A549 (cell line): ENCODE measurements at regions not wholly inside any gene's neighbourhood (a gene's known extent, or its start where the extent isn't known, plus 50 kb on each side); places are given as distances from the start of the nearest gene placed in this dataset.

Source experiments
- ATAC-seq, 2 experiments: fragments of 200-7000 bp in 1 of 2; fragments of >200 bp in 1 of 2; cut with Nextera tagmentation in 1 of 2; cut with Tn5 transposase in 1 of 2; 3 replicates each; pipeline versions ENCODE4 v1.8.0 to v1.9.1; 2018 to 2020; ENCODE audit warnings: mild to moderate bottlenecking in 1 of 2, moderate library complexity in 1 of 2
- CTCF ChIA-PET: fragments of 300-600 bp; sonication (Branson Sonifier 250); formaldehyde crosslinking; extraction: SDS; loops from one replicate; lab custom pipeline; 2021; ENCODE audit warnings: antibody characterized with exemption, inconsistent platforms; lab: Yijun Ruan, JAX
- POLR2A ChIA-PET: fragments of 350-600 bp; formaldehyde crosslinking; extraction: SDS; loops from one replicate; lab custom pipeline; 2021; ENCODE audit warnings: antibody characterized with exemption, inconsistent platforms; lab: Yijun Ruan, JAX
- DNase-seq, 2 experiments: peaks; one replicate each; pipeline versions ENCODE4 v3.0.0 to v3.0.0-alpha.2; 2011 to 2016; ENCODE audit warnings: low read depth in 1 of 2, low spot score in 1 of 2
- FAIRE-seq: peaks from 2 replicates; lab custom pipeline; 2011; peaks lifted over from hg19 to GRCh38; lab: Jason Lieb, UNC
- H3K27ac ChIP-seq, 2 experiments: fragments of >200 bp; sonication (Bioruptor Twin); formaldehyde crosslinking; 3 replicates each; pipeline ENCODE4 v1.5.1; 2016 to 2017
- H3K4me1 ChIP-seq: fragments of >200 bp; sonication (Bioruptor Twin); formaldehyde crosslinking; 3 replicates; pipeline ENCODE4 v1.6.1; 2016
- H3K4me2 ChIP-seq: fragments of >200 bp; sonication (Bioruptor Twin); formaldehyde crosslinking; 3 replicates; pipeline ENCODE4 v1.6.1; 2016
- H3K4me3 ChIP-seq: fragments of >200 bp; sonication (Bioruptor Twin); formaldehyde crosslinking; 3 replicates; pipeline ENCODE4 v1.5.1; 2016
- H3K9me3 ChIP-seq: fragments of >200 bp; sonication (Bioruptor Twin); formaldehyde crosslinking; 3 replicates; pipeline ENCODE4 v1.6.1; 2016
- BCL3 ChIP-seq: fragments of >200 bp; sonication (Bioruptor Twin); formaldehyde crosslinking; IDR thresholded peaks from 3 replicates; pipeline ENCODE4 v1.6.1; 2016
- BHLHE40 ChIP-seq: IDR thresholded peaks from 2 replicates; pipeline ENCODE4 v1.6.1; 2012; ENCODE audit warnings: low read depth, low read length, inconsistent platforms
- CBX2 ChIP-seq: fragments of 200-600 bp; sonication (generic); IDR thresholded peaks from 2 replicates; pipeline ENCODE4 v1.6.1; 2016; ENCODE audit warnings: low read depth, mild to moderate bottlenecking, borderline replicate concordance
- CEBPB ChIP-seq, 2 experiments: fragments of >200 bp in 1 of 2; sonication (Bioruptor Twin) in 1 of 2; formaldehyde crosslinking in 1 of 2; IDR thresholded peaks; 2 replicates each; pipeline ENCODE4 v1.6.1; 2012 to 2016
- EHMT2 ChIP-seq: fragments of 200-600 bp; sonication (generic); IDR thresholded peaks from 2 replicates; pipeline ENCODE4 v1.6.1; 2016; ENCODE audit warnings: antibody characterized with exemption, low read depth, mild to moderate bottlenecking, moderate library complexity
- ESRRA ChIP-seq: fragments of 150-350 bp; IDR thresholded peaks from 2 replicates; pipeline ENCODE4 v1.6.1; 2014; ENCODE audit warnings: mild to moderate bottlenecking, low read length, borderline replicate concordance
- FOSB ChIP-seq: fragments of 250-450 bp; sonication (Bioruptor Pico); IDR thresholded peaks from 2 replicates; pipeline ENCODE4 v1.5.0; 2020; ENCODE audit warnings: mild to moderate bottlenecking, moderate library complexity
- HDAC2 ChIP-seq: fragments of 200-600 bp; sonication (generic); IDR thresholded peaks from 2 replicates; pipeline ENCODE4 v1.6.1; 2016
- HES2 ChIP-seq: fragments of >200 bp; sonication (Bioruptor Twin); formaldehyde crosslinking; IDR thresholded peaks from 2 replicates; pipeline ENCODE4 v1.6.1; 2016
- HOXB13 ChIP-seq: fragments of 250-450 bp; sonication (Bioruptor Pico); IDR thresholded peaks from 2 replicates; pipeline ENCODE4 v1.5.0; 2020; ENCODE audit warnings: low read depth, mild to moderate bottlenecking, moderate library complexity
- JUNB ChIP-seq: fragments of >200 bp; sonication (Bioruptor Twin); formaldehyde crosslinking; IDR thresholded peaks from 2 replicates; pipeline ENCODE4 v1.6.1; 2016
- KDM5A ChIP-seq: fragments of 200-600 bp; sonication (generic); IDR thresholded peaks from 2 replicates; pipeline ENCODE4 v1.6.1; 2016; ENCODE audit warnings: antibody characterized with exemption, mild to moderate bottlenecking
- MAFK ChIP-seq: fragments of 450-650 bp; IDR thresholded peaks from 2 replicates; pipeline ENCODE4 v1.6.1; 2014; ENCODE audit not compliant: partially characterized antibody
- MAX ChIP-seq: IDR thresholded peaks from 2 replicates; pipeline ENCODE4 v1.6.1; 2012
- MYC ChIP-seq: IDR thresholded peaks from 2 replicates; pipeline ENCODE4 v1.6.1; 2012; ENCODE audit warnings: mild to moderate bottlenecking, inconsistent platforms, low read length, improper control_type of control experiment, borderline replicate concordance
- PBX3 ChIP-seq: IDR thresholded peaks from 2 replicates; pipeline ENCODE4 v1.6.1; 2012
- POLR2AphosphoS2 ChIP-seq: conservative IDR thresholded peaks from 2 replicates; pipeline ENCODE4 v1.6.1; 2012; ENCODE audit warnings: low read length, improper control_type of control experiment, inconsistent platforms
- RCOR1 ChIP-seq: fragments of 150-350 bp; IDR thresholded peaks from 2 replicates; pipeline ENCODE4 v1.6.1; 2014; ENCODE audit warnings: antibody characterized with exemption, low read length, low read depth
- ZC3H11A ChIP-seq: fragments of 450-650 bp; IDR thresholded peaks from 2 replicates; pipeline ENCODE4 v1.6.1; 2014; ENCODE audit warnings: antibody characterized with exemption, mild to moderate bottlenecking
- ZFP36 ChIP-seq: fragments of 450-650 bp; IDR thresholded peaks from 2 replicates; pipeline ENCODE4 v1.6.1; 2014; ENCODE audit warnings: borderline replicate concordance; ENCODE audit not compliant: partially characterized antibody
- WGBS: methylation state at CpG from one replicate; pipeline ENCODE4 v1.1.6; 2017; ENCODE audit errors: missing lambda C conversion rate; 5-methylcytosine and 5-hydroxymethylcytosine counted together

GRCh38 chr16:26263406-26263805 is 571.6 kb downstream of the HS3ST4 start:
- Histone ChIP-seq H3K27ac (no peak overlapping the region), H3K4me2 (no peak overlapping the region), H3K4me3 (no peak overlapping the region), H3K9me3 (no peaks in the 10 kb centered on the region), H3K4me1 (no peaks in the 10 kb centered on the region)
- no peak for DNase-seq
- FAIRE-seq = no peak
- WGBS = 6% methylated on average over 2 of the region's 2 CpGs
- TF ChIP-seq HOXB13 = no peak
- TF ChIP-seq MYC = no peak
- TF ChIP-seq BCL3 = no peak
- TF ChIP-seq ZFP36 = no peak
- no peak for TF ChIP-seq EHMT2
- no peak for TF ChIP-seq HDAC2
- TF ChIP-seq HES2 = no peak
- ChIA-PET POLR2A (no interaction called here), CTCF (no interaction called here)
- ATAC-seq = no peak

- CTCF ChIA-PET = no interaction called here
- ATAC-seq (no peak), FAIRE-seq (no peak), DNase-seq (no peak)
- TF ChIP-seq CEBPB (IDR thresholded peaks at IDR 0.05) (no peak), PBX3 (no peak), HES2 (no peak), JUNB (no peak), ZC3H11A (no peak), KDM5A (no peak), POLR2AphosphoS2 (no peak), HDAC2 (no peak), MAFK (no peak), MAX (no peak)
- 1% methylated on average over 3 of the region's 3 CpGs for WGBS
- Histone ChIP-seq H3K9me3 (no peaks in the 10 kb centered on the region; the same call in 2 of the 3 replicates), H3K4me2 (no peak overlapping the region), H3K4me3 (no peak overlapping the region), H3K27ac (no peak overlapping the region), H3K4me1 (no peaks in the 10 kb centered on the region)
- POLR2A ChIA-PET = no interaction called here
Observed at GRCh38 chr16:26267641-26268040, 575.9 kb downstream of the HS3ST4 start.

- ChIA-PET POLR2A (no interaction called here), CTCF (no interaction called here)
- ATAC-seq (no peak), DNase-seq (no peak), FAIRE-seq (no peak)
- H3K4me1 ChIP-seq = no peaks in the 10 kb centered on the region
- no peak overlapping the region for H3K4me3 ChIP-seq
- TF ChIP-seq ESRRA (no peak), RCOR1 (no peak), CBX2 (no peak), FOSB (CRISPR knock-in tag) (no peak), HOXB13 (no peak), BHLHE40 (no peak), HDAC2 (no peak)
- no peaks in the 10 kb centered on the region; the same call in 2 of the 3 replicates for H3K9me3 ChIP-seq
- H3K4me2 ChIP-seq = no peak overlapping the region
- H3K27ac ChIP-seq = no peak overlapping the region
Observed at GRCh38 chr16:26269673-26270072, 577.9 kb downstream of the HS3ST4 start.
